ENCODE measurements at regions not wholly inside any gene's neighbourhood (a gene's known extent, or its start where the extent isn't known, plus 50 kb on each side); places are given as distances from the start of the nearest gene placed in this dataset.
"Not testable (repeated sequence)": the region's sequence is repeated elsewhere in the genome, so short reads cannot be mapped to it uniquely, and the experiment has no call there.

DNA sequence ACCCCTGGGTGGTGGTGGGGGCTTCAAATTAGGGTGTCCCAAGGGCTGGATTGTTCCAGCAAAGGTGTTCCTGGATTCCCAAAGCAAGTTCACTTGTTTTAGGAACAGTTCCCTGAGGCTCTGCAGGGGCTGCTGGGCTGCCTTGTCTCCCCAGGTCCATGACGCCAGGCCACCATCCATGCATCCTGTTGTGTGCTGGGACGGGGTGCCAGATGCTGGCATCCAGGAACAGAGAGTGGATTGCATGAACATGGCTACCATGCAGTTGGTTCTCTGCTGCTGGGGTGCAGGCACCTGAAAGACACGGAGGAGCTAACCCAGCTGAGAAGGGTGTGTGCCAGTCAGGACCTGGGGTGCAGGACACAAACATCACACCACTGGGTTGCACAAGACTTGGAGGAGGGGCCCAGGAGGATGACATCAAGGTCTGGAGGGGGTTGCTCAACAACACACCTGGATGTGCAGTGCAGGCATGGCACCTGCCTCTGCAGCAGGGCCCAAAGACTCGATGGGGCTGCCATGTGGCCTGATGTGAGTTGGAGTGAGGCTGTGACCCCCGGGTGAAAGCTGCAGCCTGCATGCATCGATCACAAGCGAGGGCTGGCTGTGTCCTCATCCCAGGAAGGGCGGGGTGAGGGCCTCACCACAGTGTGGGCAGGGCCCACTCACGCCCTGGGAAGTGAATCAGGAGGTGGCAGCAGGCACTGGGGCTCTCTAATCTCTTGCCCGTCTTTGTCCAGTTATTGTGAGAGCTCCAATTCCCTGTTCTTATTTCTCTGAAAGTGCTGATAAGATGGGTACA lies 74.0 kb upstream of the CLDN5 start:
- DNase-seq (ENCODE audit: low spot score), result no peak
- in situ Hi-C loops (cut with HindIII; ENCODE audit: low sequenced_read_pairs), result no loop called here

- no peak for DNase-seq (ENCODE audit: low spot score)
- in situ Hi-C loops (cut with HindIII; ENCODE audit: low sequenced_read_pairs), result no loop called here
These were observed 74.8 kb upstream of the CLDN5 start for GRCh38 chr22:19599004-19599403.

GRCh38 chr22:19599626-19600243 lies 75.5 kb upstream of the CLDN5 start:
- no peak for DNase-seq (ENCODE audit: low spot score)
- in situ Hi-C loops (cut with HindIII; ENCODE audit: low sequenced_read_pairs), result no loop called here

DNA sequence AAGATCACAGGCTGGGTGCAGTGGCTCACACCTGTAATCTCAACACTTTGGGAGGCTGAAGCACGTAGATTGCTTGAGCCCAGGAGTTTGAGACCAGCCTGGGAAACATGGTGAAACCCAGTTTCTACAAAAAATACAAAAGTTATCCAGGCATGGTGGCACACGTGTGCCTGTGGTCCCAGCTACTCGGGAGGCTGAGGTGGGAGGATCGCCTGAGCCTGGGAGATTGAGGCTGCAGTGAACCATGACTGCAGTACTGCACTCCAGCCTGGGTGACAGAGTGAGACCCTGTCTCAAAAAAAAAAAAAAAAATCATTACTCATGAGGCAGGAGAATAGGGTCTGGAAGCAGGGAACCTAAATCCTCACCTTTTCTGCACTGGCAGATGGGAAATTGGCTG lies 79.1 kb upstream of the CLDN5 start:
- DNase-seq (ENCODE audit: low spot score); in situ Hi-C loops (cut with HindIII; ENCODE audit: low sequenced_read_pairs): not testable (repeated sequence)

DNA sequence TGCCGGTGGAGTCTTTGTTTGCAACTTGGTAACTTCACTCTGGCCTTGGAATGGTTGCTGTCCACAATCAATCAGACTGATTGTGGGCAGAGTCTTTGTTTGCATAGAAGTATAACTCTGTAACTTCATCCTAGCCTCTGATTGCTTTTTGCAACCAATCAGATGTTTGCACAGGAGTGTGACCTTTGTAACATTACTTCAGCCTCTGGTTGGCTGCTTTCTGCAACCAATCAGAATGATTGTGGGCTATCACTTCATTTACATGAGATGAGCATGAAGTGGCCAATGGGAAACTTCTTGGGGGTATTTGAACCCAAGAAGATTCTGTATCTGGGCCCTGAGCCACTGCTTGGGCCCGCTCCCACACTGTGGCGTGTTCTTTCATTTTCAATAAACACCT lies 79.6 kb upstream of the CLDN5 start:
- no peak for DNase-seq (ENCODE audit: low spot score)
- in situ Hi-C loops (cut with HindIII; ENCODE audit: low sequenced_read_pairs), result no loop called here

DNA sequence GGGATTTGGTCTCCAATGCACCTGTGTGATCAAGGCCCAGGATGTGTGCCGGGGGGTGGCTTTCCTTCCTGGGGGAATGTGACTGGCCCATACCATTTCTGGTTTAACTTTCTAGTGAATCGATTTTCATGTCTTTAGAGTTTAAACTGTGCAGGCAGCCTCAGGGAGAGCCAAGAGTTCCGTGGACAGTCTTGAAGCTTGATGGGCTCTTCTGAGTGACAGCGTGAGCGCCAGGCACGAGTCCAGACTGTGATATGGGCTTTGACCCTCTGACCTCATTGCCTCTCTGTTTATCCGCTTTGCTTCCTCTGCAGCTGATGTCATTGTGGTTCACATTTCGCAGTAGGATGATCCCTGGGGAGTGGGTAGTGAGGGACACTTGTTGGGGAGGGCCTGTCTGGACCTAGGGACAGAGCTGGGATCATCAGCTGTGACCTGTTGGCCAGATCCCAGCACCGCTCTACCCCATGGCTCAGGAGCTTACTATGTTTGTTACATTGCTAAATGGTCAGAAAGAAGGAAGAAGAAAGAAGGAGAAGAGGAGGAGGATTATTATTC lies 80.6 kb upstream of the CLDN5 start:
- in situ Hi-C loops (cut with HindIII; ENCODE audit: low sequenced_read_pairs), result no loop called here
- DNase-seq (ENCODE audit: low spot score), result no peak

GRCh38 chr22:19605508-19606331 lies 81.5 kb upstream of the CLDN5 start:
- in situ Hi-C loops (cut with HindIII; ENCODE audit: low sequenced_read_pairs), result no loop called here
- peak; percentile 80 for DNase-seq (ENCODE audit: low spot score)

- no peak for DNase-seq (ENCODE audit: low spot score)
- in situ Hi-C loops (cut with HindIII; ENCODE audit: low sequenced_read_pairs), result no loop called here
These were observed 82.4 kb upstream of the CLDN5 start for GRCh38 chr22:19606332-19607191.

GRCh38 chr22:19607192-19608002 lies 83.2 kb upstream of the CLDN5 start:
- DNase-seq (ENCODE audit: low spot score), result peak; percentile 92
- in situ Hi-C loops (cut with HindIII; ENCODE audit: low sequenced_read_pairs), result no loop called here

DNA sequence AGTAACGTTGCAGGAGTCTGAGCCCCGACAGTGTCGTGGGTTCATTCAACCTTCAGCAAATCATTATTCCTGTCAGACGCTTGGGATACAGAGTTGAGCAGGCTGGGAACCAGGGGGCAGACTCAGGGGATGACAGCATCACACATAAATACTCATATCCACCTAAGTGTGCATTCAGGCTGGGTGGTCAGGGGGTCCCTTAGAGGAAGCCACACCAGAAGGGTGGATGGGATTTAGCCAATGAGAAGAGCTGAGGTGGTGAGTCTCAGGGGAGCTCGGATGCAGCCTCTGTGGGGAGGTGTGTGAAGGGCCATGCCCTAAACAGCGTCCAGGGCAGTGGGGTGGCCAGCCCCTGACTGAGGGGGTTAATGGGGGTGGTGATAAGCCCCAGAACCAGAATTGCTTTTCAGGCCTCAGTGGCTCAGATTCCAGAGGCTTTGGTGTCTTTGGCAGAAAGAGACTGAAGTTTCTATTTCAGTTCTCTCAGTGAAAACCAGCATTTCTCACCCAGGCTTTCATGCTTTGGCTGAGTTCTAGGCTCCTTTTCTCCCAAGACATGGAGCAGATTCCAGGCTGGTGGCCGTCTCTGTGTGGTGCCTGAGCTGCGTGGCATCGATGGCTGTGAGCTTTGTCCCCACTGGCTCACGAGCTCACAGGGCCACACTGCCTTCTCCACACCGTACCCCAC lies 83.9 kb upstream of the CLDN5 start:
- DNase-seq (ENCODE audit: low spot score), result peak; percentile 12
- in situ Hi-C loops (cut with HindIII; ENCODE audit: low sequenced_read_pairs), result no loop called here

GRCh38 chr22:19609753-19610152 lies 85.5 kb upstream of the CLDN5 start:
- DNase-seq (ENCODE audit: low spot score); in situ Hi-C loops (cut with HindIII; ENCODE audit: low sequenced_read_pairs): not testable (repeated sequence)

DNA sequence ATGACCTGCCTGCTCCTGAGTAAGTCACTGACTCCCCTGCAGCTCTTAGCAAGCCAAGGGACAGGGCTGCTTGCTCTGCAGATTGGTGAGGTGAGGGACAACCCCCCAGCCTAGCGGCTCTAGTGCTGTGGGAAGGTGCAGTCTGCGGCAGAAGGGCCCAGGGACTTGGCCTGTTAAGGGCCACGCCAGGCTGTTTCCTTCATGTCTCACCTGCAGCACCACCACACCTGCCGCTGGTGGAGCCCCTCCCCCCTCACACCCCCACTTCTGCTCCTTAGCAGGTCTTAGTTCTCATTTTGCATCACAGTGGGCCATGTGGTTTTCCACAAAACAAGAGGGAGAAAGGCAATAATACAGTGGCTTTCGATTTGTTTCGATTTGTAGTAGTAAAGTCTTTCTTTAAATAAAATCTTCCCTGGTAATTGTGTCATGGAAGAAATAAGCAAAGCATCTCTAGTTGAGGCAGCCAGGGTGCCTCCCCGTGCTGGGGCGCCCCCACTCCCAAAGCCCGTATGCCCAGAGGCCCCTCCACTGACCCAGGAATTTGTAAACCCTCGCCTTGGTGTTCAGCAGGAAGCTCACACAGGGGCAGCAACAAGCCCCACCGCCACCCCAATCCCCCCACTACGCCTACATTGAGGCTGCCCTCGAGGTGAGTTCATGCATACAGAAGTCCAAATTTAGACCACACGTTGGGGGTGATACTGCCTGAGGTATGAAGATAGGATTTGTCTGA lies 86.5 kb upstream of the CLDN5 start:
- in situ Hi-C loops (cut with HindIII; ENCODE audit: low sequenced_read_pairs), result no loop called here
- no peak for DNase-seq (ENCODE audit: low spot score)

DNA sequence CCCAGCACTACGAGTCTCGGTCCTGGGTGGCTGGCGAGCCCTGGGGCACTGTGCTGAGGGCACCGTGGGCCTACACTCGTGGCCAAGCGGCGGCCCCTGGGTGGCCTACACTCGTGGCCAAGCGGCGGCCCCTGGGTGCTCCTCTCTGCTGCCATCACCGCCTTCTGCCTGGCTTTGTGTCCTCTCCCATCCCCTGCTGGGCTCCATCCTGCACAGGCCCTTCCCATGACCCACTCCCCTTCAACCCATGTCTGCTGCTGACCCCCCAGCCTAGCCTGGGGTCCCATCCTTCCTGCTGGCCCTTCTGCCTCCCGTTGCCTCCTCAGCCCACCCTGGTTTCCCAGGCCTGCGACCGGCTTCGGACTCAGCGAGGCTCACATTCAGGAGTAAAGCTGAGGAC lies 87.4 kb upstream of the CLDN5 start:
- in situ Hi-C loops (cut with HindIII; ENCODE audit: low sequenced_read_pairs), result no loop called here
- DNase-seq (ENCODE audit: low spot score), result no peak

DNA sequence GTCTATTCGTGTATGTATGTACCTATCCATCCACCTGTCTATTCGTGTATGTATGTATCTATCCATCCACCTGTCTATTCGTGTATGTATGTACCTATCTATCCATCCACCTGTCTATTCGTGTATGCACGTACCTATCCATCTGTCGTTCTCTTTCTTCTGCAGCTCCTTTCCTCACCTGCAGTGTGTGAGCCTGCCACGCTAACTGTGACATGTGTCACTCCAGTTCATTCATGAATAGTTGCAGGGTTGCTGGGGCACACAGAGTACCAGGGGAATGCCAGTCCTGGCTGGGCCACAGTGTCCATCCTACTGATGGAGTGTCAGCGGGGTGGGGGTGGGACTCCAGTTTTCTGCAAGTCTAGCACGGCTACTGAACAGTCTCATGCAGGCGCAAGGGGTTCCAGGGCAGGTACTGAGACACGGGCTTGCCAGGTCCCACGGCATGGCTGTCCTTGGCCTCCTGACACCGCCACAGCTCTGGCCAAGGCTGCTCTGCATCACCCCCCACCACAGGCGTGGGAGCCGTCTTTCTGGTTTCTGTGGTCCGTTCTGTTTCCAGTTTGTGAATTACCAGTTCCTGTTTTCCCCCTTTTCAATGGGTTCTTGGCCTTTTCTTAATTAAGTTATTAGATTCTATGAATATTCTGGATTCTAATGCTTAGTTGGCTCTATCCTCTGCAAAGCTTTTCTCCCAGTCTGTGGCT lies 88.8 kb upstream of the CLDN5 start:
- in situ Hi-C loops (cut with HindIII; ENCODE audit: low sequenced_read_pairs), result no loop called here
- DNase-seq (ENCODE audit: low spot score), result no peak

GRCh38 chr22:19614536-19614863 lies 90.3 kb upstream of the CLDN5 start:
- in situ Hi-C loops (cut with HindIII; ENCODE audit: low sequenced_read_pairs), result no loop called here
- DNase-seq (ENCODE audit: low spot score), result no peak

- no peak for DNase-seq (ENCODE audit: low spot score)
- in situ Hi-C loops (cut with HindIII; ENCODE audit: low sequenced_read_pairs), result no loop called here
These were observed 90.8 kb upstream of the CLDN5 start for GRCh38 chr22:19615001-19615461.
